HG02870 (cell line): ENCODE measurements at regions not wholly inside any gene's neighbourhood (a gene's known extent, or its start where the extent isn't known, plus 50 kb on each side); places are given as distances from the start of the nearest gene placed in this dataset.

ENCODE experiments used
- ATAC-seq: cut with Tn5 transposase; IDR thresholded peaks from one replicate; pipeline ENCODE4 v1.9.1; 2021; ENCODE audit warnings: mild to moderate bottlenecking, moderate library complexity; ENCODE audit not compliant: unreplicated experiment

DNA sequence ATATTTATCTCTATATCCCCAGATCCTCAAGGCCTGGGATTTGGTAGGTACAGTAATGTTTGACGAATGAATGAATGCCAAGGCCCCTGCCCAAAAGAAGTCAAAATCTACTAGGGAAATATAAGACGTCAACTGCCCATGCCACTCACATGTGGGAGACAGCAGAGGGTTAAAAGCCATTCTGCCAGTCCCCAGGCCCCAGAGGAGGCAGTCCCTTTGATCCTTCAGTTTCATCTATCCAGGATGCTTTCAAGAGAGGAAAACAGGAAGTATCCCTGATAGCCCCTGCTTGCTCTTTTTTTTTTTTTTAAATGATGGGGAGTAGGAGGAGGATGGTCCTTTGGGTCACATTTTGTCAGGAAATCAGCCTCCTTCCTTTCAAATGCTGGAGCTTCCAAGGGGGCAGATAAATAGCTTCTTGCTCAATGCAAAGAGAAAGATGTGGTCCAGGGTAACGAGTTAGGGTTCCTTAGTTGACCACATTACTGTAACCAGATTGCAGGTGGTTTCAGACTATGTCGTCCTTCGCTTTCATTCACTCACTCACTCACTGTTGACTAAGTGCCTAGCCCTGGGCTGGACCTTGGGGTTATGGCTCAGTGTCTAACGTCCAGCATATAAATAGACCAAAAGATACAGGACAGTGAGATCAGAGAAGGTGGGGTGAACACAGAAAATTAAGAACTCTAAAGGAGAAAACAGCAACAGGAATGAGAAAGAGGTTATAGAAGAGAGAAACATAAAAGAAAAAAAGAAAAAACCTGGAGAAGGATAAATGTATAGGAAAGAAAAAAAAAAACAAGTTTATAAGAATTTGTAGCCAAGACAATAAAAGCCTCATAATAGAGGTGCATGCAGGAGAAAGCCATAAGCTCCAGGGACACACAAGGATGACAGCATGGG is 64.6 kb upstream of the PIM1 start:
- no peak for ATAC-seq

DNA sequence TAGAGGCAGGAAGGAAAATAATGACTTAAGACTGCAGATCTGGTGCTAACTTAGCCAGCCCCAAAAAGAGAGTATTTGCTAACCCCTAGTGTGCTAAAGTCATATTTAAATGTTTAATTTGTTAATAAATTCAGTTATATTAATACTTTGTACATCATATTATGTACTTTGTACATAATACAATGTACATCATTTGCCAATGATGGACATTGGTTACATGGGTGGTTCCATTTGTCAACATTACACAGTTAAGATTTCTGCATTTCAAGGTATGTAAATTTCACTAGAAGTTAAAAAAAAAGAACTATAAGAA is 63.9 kb upstream of the PIM1 start:
- ATAC-seq: no peak

DNA sequence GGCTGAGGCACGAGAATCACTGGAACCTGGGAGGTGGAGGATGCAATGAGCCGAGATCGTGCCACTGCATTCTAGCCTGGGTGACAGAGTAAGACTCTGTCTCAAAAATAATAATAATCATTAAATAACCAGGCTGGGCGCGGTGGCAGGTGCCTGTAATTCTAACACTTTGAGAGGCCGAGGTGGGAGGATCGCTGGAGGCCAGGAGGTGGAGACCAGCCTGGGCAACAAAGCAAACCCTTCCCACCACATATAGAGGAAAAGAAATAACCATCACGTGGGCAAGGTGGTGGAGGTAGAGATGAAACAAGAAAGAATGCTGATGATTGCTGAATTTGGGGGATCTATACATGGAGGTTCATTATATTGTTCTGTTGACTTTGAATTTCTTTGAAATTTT is 63.4 kb upstream of the PIM1 start:
- ATAC-seq: no peak

DNA sequence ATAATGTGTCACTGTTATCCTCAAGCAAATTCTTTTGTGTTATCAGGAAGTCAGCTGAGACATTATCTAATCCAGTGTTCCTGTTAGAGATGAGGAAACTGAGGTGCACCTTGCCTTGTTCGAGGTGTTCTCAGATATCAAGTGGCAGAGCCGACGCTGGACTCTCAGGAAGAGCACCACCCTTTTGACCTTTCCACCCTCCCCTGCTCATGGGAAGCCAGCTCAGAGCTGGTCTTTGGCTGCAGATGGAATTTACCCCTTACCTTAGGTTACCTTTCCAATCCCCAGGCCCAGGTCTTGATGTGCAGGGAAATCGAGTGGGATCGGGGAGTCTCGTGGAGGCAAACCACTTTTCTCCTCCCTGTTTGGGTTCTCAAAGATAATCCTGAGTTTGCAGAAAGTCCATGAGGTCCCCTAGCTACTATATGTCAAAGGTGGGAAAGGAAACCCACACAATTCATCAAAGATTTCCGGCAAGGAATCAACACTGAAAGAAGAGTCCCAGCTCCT is 62.9 kb upstream of the PIM1 start:
- ATAC-seq: no peak

DNA sequence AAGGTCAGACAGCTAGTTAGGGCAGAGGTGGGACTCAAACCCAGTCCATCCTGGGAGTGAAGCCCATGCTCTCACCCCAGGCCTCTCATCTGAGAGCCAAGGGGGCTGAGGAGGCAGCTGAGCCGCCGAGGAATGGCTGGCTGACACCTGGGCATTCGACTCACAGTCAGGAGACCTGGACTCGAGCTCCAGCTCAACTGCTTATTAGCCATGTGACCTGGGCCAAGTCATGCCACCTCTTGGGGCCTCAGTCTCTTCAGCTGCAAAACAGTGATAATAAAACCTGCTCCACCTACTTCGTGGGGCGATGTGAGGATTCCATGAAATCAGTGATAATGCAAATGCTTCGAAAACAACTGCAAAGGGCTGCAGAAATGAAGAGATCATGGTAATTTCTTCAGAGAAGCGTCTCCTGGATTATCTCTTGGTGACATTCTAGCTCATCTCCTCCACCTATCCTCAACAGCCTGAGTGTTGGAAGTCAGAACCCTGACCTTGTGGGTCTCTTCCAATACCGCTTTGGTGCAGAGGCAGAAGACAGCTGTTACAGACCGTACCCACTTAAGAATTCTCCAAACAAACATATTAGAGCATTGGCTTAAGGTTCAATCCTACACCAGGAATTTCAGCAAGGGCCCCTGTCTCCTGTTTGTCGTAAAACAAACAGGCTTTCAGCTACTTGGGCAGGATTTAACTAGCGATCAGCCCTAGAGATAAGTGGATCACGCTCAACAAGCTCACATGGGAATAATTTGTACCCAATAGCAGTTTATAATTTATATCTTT is 60.0 kb upstream of the PIM1 start:
- ATAC-seq: no peak

DNA sequence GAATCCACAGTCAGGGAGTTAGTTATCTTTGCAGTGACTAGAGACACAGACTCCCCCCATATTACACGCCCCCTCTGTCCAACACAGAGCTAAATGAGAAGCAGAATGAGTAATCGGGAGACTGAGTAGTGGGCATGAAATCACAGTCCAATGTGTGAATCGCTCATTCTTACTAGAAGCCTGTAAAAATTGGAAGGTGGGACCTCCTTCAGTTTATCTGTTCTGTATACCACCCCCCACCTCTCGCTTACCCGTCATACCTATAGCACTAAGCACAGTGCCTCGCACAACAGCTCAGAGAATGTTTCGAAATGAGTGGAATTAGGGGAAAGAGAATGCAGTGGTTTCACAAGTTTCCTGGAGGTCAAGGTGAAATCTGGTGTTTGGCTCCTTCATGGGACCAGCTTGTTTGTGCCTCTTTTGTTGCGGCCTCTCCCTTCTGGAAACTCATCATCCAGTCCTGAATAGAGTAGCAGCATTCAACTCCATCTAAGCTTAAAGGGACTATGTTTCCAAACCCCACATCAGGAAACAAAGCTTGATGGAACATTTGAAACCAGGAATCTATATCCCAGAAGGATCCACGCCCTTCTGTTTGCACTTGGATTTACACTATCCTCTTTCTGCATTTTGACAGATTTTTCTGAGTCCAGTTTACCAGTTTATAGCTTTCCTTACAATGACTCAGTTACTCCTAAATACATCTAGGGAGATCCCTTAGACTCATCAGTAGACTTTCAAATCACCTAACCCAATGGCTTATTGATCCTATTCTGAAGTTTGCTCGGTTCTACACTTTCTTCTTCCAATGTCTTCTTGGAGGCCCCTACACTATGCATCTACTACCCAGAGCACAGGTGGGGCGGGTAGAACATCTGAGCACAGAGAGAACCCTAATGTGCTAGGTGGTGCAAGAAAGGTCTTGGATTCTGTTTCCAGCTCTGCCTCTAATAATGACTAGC is 59.2 kb upstream of the PIM1 start:
- peak; percentile 87 for ATAC-seq

DNA sequence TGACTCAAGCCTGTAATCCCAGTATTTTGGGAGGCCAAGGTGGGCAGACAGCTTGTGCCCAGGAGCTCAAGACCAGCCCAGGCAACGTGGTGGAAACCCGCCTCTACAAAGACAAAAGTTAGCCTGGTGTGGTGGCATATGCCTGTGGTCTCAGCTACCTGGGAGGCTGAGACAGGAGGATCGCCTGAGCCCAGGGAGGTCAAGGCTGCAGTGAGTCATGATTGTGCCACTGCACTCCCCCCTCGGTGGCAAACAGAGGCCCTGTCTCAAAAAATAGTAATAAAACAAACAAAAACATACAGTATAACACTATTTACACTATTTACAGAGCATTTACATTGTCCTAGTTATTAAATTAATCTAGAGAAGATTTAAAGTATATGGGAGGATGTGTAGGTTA is 56.0 kb upstream of the PIM1 start:
- no peak for ATAC-seq

GRCh38 chr6:37114612-37115011 is 55.3 kb upstream of the PIM1 start:
- no peak for ATAC-seq

DNA sequence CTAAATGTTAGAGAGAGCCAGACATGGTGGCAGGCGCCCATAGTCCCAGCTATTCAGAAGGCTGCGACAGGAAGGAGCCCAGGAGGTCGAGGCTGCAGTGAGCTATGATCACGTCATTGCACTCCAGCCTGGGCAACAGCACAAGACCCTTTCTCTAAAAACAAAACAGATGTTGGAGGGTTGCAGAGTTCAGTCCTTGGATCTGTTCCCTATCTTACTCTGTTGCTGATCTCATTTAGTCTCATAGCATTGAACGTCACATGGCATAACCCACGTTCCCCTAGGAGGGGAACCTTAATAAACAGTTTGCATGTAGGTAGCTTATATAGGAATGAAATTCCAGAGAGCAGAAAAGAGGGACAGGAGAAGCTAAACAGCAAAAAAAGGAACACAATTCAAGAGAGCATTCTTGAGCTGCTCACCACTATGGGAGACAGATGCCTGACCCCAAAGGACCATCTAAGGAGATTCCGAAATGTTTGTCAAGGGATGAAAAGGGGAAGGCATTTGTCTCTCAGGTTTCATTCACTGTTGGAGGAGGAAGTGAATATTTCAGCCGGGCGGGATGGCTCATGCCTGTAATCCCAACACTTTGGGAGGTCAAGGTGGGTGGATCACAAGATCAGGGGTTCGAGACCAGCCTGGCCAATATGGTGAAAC is 54.6 kb upstream of the PIM1 start:
- no peak for ATAC-seq

- ATAC-seq: no peak
These were observed 53.6 kb upstream of the PIM1 start for GRCh38 chr6:37116326-37116725.

- ATAC-seq: no peak
These were observed 50.5 kb upstream of the PIM1 start for GRCh38 chr6:37119387-37119886.
